Left lung (tissue), 4 donors: ENCODE measurements at regions not wholly inside any gene's neighbourhood (a gene's known extent, or its start where the extent isn't known, plus 50 kb on each side); places are given as distances from the start of the nearest gene placed in this dataset.
"Not testable (repeated sequence)": the region's sequence is repeated elsewhere in the genome, so short reads cannot be mapped to it uniquely, and the experiment has no call there.

ENCODE experiments used
- ATAC-seq: fragments of 200-7000 bp; cut with Tn5 transposase; one replicate; pipeline ENCODE4 v1.9.1; 2020; ENCODE audit warnings: moderate library complexity
- DNase-seq, 4 donors: peaks; one replicate each; pipeline ENCODE4 v3.0.0-alpha.2; 2013 to 2020
- H3K27ac ChIP-seq, 2 donors: fragments of 200-600 bp; sonication (generic) in 1 of 2; one replicate each; pipeline versions ENCODE4 v1.5.0 to v1.8.0; 2020 to 2021
- H3K27me3 ChIP-seq, 2 donors: fragments of 200-600 bp; sonication (generic) in 1 of 2; one replicate each; pipeline versions ENCODE4 v1.5.0 to v1.8.0; 2020 to 2021
- H3K36me3 ChIP-seq, 2 donors: fragments of 200-600 bp; sonication (generic) in 1 of 2; one replicate each; pipeline versions ENCODE4 v1.5.0 to v1.8.0; 2020 to 2021
- H3K4me1 ChIP-seq, 2 donors: fragments of 200-600 bp; one replicate each; pipeline ENCODE4 v1.8.0; 2021
- H3K4me3 ChIP-seq, 2 donors: fragments of 200-600 bp; sonication (generic) in 1 of 2; one replicate each; pipeline versions ENCODE4 v1.5.0 to v1.8.0; 2020 to 2021; ENCODE audit warnings: mild to moderate bottlenecking in 1 of 2
- H3K9me3 ChIP-seq, 2 donors: fragments of 200-600 bp; sonication (generic) in 1 of 2; one replicate each; pipeline versions ENCODE4 v1.5.0 to v1.8.0; 2020 to 2021
- intact Hi-C, 2 donors: fragments of 100-400 bp; cut with DNase I; formaldehyde crosslinking; loops; one replicate each; pipeline versions ENCODE4 v1.11.2 to v1.14.2; 2022
- TF ChIP-seq, protein P1 (sequence below), 2 donors: fragments of 200-600 bp; sonication (generic) in 1 of 2; IDR thresholded peaks; one replicate each; pipeline versions ENCODE4 v1.5.0 to v1.8.0; 2021; ENCODE audit warnings: antibody characterized with exemption in 2 of 2
- donor health status: DM: no; HTN: yes; CAD: no.
- donor health status: DM: no; HTN: no; CAD: no.

DNA sequence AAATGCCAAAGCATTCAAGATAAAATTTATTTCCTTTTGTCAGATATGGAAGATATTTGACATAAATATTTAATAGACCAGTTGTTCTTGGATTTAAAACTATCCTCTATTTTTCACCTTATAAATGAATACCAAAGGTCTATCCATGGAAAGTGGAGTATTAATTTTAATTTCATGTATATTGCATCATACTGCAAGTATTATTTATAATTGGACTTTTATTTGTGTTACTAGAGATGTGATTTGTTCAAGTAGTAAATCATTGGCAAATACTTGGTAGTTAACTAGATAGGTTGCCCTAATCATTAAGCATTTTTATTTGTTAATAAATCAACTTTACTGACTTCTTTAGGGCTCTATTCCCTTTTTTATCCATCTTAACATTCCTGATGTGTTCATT, 98.1 kb downstream of the CDC14C start:
- ATAC-seq: no peak
- Histone ChIP-seq H3K4me3 (no peak overlapping the region), H3K9me3 (no peaks in the 10 kb centered on the region)

GRCh38 chr7:49023345-49024328, 99.3 kb downstream of the CDC14C start:
- no peaks in the 10 kb centered on the region for H3K27me3 ChIP-seq
- no peaks in the 10 kb centered on the region for H3K9me3 ChIP-seq
- no peaks in the 10 kb centered on the region for H3K4me1 ChIP-seq
- no peaks in the 10 kb centered on the region for H3K36me3 ChIP-seq
- no peak for ATAC-seq
- H3K4me3 ChIP-seq: no peak overlapping the region
- H3K27ac ChIP-seq: no peak overlapping the region
- DNase-seq: no peak
- intact Hi-C loops: no loop called here
- TF ChIP-seq, protein P1, sequence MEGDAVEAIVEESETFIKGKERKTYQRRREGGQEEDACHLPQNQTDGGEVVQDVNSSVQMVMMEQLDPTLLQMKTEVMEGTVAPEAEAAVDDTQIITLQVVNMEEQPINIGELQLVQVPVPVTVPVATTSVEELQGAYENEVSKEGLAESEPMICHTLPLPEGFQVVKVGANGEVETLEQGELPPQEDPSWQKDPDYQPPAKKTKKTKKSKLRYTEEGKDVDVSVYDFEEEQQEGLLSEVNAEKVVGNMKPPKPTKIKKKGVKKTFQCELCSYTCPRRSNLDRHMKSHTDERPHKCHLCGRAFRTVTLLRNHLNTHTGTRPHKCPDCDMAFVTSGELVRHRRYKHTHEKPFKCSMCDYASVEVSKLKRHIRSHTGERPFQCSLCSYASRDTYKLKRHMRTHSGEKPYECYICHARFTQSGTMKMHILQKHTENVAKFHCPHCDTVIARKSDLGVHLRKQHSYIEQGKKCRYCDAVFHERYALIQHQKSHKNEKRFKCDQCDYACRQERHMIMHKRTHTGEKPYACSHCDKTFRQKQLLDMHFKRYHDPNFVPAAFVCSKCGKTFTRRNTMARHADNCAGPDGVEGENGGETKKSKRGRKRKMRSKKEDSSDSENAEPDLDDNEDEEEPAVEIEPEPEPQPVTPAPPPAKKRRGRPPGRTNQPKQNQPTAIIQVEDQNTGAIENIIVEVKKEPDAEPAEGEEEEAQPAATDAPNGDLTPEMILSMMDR (IDR thresholded peaks at IDR 0.05): no peak

More for the DNA sequence above, 98.1 kb downstream of the CDC14C start:
- Histone ChIP-seq H3K27ac (no peak overlapping the region), H3K4me1 (no peaks in the 10 kb centered on the region), H3K36me3 (no peaks in the 10 kb centered on the region), H3K27me3 (no peaks in the 10 kb centered on the region)
- TF ChIP-seq, protein P1 (IDR thresholded peaks at IDR 0.05): no peak
- intact Hi-C loops: no loop called here
- no peak for DNase-seq

DNA sequence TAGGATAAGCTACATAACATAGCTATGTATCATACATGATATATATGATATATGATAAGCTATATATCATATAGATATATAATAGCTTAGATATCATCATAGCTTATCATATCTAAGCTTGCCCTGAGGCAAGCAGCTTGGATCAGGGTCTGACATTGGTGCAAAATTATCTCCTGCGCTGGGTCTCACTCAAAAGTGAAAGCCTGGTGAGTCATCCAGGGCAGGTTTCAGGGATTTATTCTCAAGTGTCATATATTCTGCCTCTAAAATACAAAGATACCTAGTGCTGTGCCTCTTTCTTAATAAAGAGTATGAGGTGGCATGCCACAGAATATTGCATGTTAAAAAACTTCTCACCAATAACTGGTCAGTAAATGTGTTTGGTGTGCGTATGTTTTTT, 105.9 kb downstream of the CDC14C start:
- Histone ChIP-seq H3K4me1 (no peaks in the 10 kb centered on the region), H3K27me3 (no peaks in the 10 kb centered on the region), H3K4me3 (no peak overlapping the region), H3K36me3 (no peaks in the 10 kb centered on the region), H3K9me3 (no peaks in the 10 kb centered on the region), H3K27ac (no peak overlapping the region)
- TF ChIP-seq, protein P1 (IDR thresholded peaks at IDR 0.05): no peak
- DNase-seq (no peak), ATAC-seq (no peak)
- intact Hi-C loops: no loop called here

- intact Hi-C loops, H3K27me3 ChIP-seq, H3K27ac ChIP-seq, H3K9me3 ChIP-seq, H3K4me3 ChIP-seq, H3K4me1 ChIP-seq, H3K36me3 ChIP-seq, DNase-seq, ATAC-seq: not testable (repeated sequence)
Observed at GRCh38 chr7:49033140-49033539, 108.8 kb downstream of the CDC14C start.

DNA sequence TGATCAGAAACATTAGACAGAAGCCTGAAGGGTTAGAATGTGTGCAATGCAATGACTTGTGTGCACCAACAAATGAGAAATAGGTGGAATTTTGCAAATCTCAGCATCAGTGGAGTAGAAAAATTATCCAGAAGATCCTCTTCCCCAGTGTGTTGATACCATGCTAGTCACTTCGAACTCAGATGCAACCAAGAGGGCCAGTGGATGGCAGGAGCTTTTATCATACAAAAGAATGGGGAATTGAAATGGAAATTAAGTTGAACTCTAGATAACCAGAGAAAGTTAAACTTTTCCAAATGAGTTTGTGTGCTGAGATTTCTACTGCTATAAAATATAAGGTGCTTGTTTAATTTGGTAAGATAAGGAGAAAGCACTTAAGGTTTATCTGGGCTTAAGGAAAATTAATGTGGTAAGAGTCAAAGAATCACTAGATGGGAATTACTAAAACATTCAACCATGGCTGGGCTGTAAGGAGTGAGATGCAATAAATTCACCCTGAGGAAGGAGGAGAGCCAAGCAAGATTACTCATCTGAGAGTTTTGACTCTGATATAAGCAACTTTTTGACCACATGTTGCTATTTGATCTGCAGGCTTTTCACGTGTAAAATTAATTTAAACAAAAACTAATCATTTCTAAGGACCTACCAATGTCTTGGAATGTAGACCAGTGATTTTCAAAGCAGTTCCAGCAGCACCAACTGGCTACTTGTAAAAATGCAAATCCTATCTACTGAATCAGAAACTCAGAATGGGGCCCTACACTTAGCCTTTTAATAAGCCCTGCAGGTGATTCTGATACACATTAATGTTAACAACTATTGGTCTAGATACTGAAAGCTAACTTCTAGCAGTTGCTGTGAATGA, 113.2 kb downstream of the CDC14C start:
- DNase-seq (no peak), ATAC-seq (no peak)
- no peaks in the 10 kb centered on the region for H3K36me3 ChIP-seq
- intact Hi-C loops: no loop called here
- no peaks in the 10 kb centered on the region for H3K4me1 ChIP-seq
- H3K9me3 ChIP-seq: no peaks in the 10 kb centered on the region
- no peaks in the 10 kb centered on the region for H3K27me3 ChIP-seq
- H3K4me3 ChIP-seq: no peak overlapping the region
- H3K27ac ChIP-seq: no peak overlapping the region
- TF ChIP-seq, protein P1 (IDR thresholded peaks at IDR 0.05): no peak
